SIG-M5 treated with dmso at 0.1 percent for 504 hours (cell line): ENCODE measurements at regions not wholly inside any gene's neighbourhood (a gene's known extent, or its start where the extent isn't known, plus 50 kb on each side); places are given as distances from the start of the nearest gene placed in this dataset.

Experiments used
- DNase-seq: peaks from one replicate; lab custom pipeline; 2025; ENCODE audit not compliant: unreplicated experiment; lab: John Stamatoyannopoulos, UW

GRCh38 chr11:43197379-43197778, 114.4 kb upstream of the API5 start:
- DNase-seq: no peak

- DNase-seq: no peak
These were observed 111.8 kb upstream of the API5 start for GRCh38 chr11:43200031-43200430.

GRCh38 chr11:43212279-43212678, 99.5 kb upstream of the API5 start:
- no peak for DNase-seq

GRCh38 chr11:43214471-43214870, 97.3 kb upstream of the API5 start:
- DNase-seq: no peak

GRCh38 chr11:43217849-43218248, 93.9 kb upstream of the API5 start:
- DNase-seq: no peak

DNA sequence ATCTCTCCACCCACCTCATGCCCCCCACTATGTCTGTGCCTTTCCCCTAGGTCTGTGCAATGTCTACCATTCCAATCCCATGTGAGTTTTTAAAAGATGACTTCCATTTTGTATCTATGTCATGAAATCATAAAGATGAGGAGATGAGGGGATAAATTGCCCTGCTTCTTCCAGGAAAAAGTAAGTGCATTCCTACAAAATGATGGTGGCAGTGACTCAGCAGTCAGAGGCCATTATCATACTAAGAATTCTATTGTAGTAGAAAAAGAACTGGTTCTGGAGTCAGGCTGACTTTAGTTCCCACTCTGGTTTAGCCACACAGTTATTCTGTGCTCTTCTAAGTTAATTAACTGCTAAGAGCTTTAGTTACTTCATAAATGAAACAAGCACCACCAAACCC, 89.6 kb upstream of the API5 start:
- no peak for DNase-seq

- no peak for DNase-seq
These were observed 88.8 kb upstream of the API5 start for GRCh38 chr11:43223026-43223425.

- no peak for DNase-seq
These were observed 76.9 kb upstream of the API5 start for GRCh38 chr11:43234881-43235280.

- DNase-seq: no peak
These were observed 73.5 kb upstream of the API5 start for GRCh38 chr11:43238341-43238740.

- no peak for DNase-seq
These were observed 72.0 kb upstream of the API5 start for GRCh38 chr11:43239791-43240190.

DNA sequence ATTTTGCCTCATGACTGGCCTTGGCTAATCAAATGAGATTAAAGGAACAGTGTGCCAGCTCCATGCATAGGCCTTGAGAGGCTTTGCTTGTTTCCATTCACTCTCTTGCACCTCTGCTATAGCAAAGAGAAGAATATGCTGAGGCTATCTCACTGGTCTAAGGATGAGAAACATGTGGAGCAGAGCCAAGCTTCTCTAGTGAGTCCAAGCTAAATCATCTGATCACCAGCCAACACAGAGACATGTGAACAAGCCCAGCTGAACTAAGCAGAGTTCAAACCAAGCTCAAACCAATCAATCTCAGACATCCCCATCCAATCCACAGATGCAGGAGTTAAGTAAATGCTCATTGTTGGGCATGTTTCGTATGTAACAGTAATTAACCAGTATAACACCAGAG, 69.4 kb upstream of the API5 start:
- DNase-seq: no peak

- DNase-seq: no peak
These were observed 67.9 kb upstream of the API5 start for GRCh38 chr11:43243927-43244326.

GRCh38 chr11:43245466-43245865, 66.3 kb upstream of the API5 start:
- DNase-seq: no peak

DNA sequence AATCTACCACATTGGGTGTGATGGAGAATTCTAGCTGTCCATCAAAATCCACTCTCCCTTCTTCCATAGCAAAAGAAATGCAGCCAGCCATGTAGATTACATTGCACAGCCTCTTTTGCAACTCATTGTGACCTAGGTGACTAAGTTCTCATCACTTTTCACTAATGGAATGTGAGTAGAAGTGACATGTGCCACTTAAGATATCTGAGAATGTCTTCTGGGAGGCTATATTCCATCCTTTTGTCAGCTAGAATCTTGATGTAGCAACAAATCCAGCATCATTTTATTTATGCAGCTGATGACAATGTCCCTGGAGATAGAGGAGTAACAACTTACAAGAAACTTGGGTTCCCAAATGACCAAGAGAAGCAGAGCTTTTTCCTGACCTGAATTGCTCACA, 61.5 kb upstream of the API5 start:
- no peak for DNase-seq

DNA sequence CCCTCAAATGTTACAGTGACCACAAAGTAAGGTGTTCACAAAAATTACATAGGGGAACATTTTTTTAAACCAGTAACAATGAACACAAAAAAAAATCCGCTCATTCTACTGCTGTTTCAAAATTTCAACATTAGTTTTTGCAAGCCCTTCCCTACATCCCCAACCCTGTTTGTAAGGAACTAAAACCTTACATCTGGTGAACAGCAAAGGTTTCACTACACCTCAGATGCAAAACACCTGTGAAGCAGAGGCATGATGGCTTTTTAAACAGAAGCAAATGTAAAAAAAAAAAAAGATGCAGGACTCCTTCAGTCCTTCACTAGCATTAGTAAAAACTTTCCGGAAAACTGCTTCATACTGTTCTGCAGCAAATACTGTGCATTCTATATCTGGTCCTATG, 50.0 kb upstream of the API5 start:
- DNase-seq: no peak
